22Rv1 (cell line): ENCODE measurements at regions not wholly inside any gene's neighbourhood (a gene's known extent, or its start where the extent isn't known, plus 50 kb on each side); places are given as distances from the start of the nearest gene placed in this dataset.

Source experiments
- ZFX ChIP-seq: fragments of 450-650 bp; IDR thresholded peaks from 2 replicates; pipeline ENCODE4 v1.6.1; 2017; ENCODE audit warnings: antibody characterized with exemption, borderline replicate concordance
- TF ChIP-seq, protein P1 (sequence below): fragments of 450-650 bp; IDR thresholded peaks from 2 replicates; pipeline ENCODE4 v1.5.1; 2017; ENCODE audit warnings: mild to moderate bottlenecking

DNA sequence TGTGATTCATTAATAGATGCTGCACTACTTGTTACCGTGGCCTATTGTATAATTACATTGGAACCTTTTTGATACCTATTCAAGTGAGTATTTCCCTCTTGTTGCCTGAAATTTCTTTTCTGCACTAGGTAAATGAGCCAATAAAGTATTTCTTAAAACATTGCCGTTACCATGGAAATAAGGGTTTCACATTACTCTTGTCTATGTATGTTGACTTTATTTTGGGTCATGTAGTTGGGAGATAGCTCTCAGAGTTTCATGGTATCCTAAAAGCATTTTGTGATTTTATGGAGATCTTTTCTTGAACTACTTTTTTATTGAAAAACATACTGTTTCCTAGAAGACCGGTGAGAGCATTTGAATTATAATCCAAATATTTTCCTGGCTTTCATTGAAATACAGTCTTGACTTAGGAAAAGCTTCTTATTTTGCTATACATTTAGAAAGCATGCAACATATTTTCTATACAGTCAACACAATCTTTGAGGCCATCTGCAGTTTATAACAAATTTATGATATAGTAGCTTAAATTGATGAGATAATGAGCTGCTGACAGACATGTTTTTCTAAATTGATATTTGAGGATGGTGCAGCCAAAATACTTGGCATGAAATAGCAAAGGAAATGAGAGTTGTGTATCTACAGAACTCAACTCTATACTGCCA, 650.4 kb downstream of the RFPL4B start:
- TF ChIP-seq, protein P1, sequence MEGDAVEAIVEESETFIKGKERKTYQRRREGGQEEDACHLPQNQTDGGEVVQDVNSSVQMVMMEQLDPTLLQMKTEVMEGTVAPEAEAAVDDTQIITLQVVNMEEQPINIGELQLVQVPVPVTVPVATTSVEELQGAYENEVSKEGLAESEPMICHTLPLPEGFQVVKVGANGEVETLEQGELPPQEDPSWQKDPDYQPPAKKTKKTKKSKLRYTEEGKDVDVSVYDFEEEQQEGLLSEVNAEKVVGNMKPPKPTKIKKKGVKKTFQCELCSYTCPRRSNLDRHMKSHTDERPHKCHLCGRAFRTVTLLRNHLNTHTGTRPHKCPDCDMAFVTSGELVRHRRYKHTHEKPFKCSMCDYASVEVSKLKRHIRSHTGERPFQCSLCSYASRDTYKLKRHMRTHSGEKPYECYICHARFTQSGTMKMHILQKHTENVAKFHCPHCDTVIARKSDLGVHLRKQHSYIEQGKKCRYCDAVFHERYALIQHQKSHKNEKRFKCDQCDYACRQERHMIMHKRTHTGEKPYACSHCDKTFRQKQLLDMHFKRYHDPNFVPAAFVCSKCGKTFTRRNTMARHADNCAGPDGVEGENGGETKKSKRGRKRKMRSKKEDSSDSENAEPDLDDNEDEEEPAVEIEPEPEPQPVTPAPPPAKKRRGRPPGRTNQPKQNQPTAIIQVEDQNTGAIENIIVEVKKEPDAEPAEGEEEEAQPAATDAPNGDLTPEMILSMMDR: no peak
- TF ChIP-seq ZFX: no peak
